RPMI8226 (cell line): ENCODE measurements at regions not wholly inside any gene's neighbourhood (a gene's known extent, or its start where the extent isn't known, plus 50 kb on each side); places are given as distances from the start of the nearest gene placed in this dataset.

Experiments
- DNase-seq: peaks from one replicate; pipeline ENCODE4 v3.0.0-alpha.2; 2015

- peak; percentile 41 for DNase-seq
Observed at GRCh38 chr7:110090110-110090820, 1000.7 kb upstream of the LRRN3 start.

- DNase-seq: no peak
Observed at GRCh38 chr7:110095372-110096052, 995.4 kb upstream of the LRRN3 start.

DNA sequence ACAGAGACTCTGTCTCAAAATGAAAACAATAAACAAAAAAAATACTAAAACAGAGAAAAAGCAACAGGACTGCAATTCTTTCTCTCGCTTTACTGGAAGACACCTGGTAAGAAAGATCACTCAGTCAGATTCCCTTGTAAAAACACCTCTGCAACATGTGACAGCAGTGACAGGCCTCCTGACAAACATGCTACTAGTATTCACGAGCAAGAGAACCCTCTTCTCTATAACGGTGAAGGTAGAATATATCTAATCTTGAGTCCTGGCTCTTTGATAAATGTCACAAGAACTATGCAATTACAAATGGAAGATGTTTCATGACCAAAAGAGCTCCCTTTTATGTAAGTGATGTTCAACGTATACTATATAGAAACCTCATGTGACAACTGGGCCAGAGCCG lies 986.7 kb upstream of the LRRN3 start:
- no peak for DNase-seq

DNA sequence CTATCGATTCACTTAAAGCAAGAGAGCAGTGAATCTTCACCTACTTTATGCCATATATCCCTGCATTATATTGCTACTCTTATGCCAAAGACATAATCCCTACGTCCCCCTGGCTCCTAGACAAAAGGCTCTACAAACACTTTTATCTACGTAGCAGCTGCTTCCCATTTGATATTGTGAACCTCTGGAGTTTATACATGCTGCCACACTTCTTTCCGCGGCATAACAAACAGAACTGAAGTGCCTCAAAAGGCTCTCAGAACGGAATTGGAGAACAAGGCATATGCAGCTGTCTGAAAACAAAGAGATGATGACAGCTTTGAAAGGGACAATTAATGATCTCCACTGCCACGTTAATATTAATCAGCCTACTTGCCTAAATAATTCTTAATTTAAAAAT lies 985.6 kb upstream of the LRRN3 start:
- DNase-seq: no peak

DNA sequence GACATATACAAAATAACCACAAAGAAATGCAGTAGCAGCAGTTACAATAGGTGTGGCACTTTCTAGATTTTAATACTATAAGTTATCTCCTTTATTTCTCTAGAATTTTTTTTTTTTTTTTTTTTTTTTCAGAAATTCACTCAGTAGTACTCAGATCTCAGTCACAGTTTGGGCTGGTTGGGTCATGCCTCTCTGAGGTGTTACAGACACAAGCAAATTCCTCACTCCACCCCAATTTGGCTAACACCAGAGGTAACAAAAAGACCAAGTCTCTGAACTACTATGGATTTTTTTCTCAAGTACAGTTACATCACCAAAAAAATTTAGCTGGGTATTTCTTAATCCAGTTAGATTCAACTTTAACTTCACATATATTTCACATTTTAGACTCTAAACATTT lies 985.1 kb upstream of the LRRN3 start:
- DNase-seq: no peak

GRCh38 chr7:110119883-110120581 lies 970.9 kb upstream of the LRRN3 start:
- no peak for DNase-seq

DNA sequence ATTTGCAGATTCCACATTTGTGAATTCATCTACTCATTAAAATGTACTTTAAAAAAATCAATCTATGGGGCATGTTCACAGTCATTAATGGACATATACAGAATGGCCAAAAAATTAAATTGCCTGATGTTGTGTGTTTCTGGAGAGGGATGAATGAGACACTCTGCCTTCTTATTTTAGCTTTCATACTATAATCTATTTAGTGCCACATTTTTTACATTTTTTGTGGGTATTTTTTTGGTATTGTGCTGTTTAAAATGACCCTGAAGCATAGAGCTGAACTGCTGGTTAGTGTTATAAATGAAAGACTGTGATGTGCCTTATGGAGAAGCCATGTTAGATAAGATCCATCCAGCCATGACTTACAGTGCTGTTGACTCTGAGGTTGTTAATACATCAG lies 961.8 kb upstream of the LRRN3 start:
- no peak for DNase-seq

DNA sequence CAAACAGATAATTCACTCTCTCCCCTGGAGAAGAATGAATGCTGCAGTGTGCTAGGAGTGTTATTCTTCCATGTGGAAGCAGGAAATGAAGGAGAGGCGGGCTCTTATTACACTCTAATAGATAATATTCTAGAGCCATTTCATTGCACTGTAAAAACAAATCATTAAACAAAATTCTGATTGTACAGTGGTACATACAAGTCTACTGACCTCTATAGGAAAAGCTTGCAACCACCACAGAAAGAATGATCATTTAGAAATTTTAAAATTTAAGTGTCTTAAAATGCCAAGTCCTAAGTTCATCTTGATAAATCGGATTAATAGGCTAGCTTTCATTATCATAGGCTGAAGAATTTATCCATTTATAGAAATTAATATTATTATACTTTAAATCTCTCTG lies 960.3 kb upstream of the LRRN3 start:
- DNase-seq: no peak

- DNase-seq: no peak
Observed at GRCh38 chr7:110131344-110131743, 959.6 kb upstream of the LRRN3 start.

GRCh38 chr7:110139056-110139455 lies 951.9 kb upstream of the LRRN3 start:
- no peak for DNase-seq

DNA sequence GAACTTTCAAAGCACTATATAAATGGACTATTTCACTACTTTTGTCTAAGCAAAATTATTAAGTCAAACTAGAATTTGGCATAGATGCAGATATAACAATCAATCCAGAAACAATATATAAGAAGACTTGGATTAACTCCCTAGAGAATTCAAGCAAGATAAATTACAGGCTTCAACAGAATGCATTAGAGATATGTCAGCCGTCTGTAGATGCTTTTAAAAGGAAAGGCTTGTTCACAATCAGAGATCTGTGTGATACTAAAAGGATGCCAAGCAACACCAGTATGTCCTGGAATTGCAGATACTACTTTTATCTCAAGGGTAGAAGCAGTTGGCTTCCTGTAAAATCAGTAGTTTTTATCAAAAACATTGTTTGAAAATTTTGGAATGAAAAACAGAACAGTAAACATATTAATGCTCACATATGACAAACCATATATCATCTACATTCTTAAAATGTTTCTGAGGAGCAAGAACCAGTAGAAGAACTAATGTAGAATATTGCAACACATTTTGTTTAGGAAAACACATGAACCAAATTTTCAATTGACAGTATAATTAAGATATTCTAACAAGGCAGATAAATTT lies 947.9 kb upstream of the LRRN3 start:
- no peak for DNase-seq

GRCh38 chr7:110144599-110144998 lies 946.3 kb upstream of the LRRN3 start:
- DNase-seq: no peak

GRCh38 chr7:110148054-110148453 lies 942.9 kb upstream of the LRRN3 start:
- DNase-seq: no peak

- DNase-seq: no peak
Observed at GRCh38 chr7:110153222-110153621, 937.7 kb upstream of the LRRN3 start.

GRCh38 chr7:110156511-110156910 lies 934.4 kb upstream of the LRRN3 start:
- no peak for DNase-seq

GRCh38 chr7:110157631-110158362 lies 933.1 kb upstream of the LRRN3 start:
- no peak for DNase-seq

DNA sequence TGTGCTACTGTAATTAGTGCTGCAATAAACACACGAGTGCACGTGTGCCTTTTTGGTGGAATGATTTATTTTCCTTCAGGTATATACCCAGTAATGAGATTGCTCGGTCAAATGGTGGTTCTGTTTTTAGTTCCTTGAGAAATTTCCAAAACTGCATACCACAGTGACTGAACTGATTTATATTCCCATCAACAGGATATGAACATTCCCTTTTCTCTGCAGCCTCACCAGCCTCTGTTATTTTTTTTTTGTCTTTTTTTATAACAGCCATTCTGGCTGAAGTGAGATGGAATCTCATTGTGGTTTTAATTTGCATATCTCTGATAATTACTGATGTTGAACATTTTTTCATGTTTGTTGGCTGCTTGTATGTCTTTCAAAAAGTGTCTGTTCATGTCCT lies 922.9 kb upstream of the LRRN3 start:
- no peak for DNase-seq

- no peak for DNase-seq
Observed at GRCh38 chr7:110170841-110171240, 920.1 kb upstream of the LRRN3 start.

DNA sequence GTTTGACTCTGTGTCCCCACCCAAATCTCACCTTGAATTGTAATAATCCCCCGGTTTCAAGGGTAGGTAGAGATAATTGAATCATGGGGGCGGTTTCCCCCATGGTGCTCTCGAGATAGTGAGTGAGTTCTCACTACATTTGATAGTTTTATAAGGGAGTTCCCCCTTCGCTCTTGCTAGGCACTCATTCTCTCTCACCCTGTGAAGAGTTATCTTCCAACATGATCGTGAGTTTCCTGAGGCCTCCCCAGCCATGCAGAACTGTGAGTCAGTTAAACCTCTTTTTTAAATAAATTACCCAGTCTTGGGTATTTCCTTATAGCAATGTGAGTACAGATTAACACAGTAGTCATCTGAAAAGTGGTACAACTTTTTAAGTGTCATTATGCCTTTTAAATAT lies 913.5 kb upstream of the LRRN3 start:
- DNase-seq: no peak

DNA sequence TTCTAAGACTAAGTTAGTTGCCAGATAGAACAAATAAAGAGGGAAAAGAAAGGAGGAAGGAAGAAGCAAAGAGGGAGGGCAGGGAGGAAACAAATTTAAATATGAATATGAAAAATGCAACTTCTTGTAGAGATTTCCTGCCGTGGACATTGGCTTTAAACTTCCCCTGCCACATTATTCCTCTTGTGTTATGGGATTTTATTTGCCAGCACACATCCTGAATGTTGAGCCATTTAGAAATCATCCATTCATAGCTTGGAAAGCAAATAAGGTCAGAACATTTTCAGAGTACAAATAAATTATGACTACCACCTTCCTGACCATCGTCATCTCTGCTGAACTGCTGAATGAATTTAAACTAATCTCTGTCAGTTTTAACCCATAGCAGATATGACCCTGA lies 911.9 kb upstream of the LRRN3 start:
- DNase-seq: no peak

DNA sequence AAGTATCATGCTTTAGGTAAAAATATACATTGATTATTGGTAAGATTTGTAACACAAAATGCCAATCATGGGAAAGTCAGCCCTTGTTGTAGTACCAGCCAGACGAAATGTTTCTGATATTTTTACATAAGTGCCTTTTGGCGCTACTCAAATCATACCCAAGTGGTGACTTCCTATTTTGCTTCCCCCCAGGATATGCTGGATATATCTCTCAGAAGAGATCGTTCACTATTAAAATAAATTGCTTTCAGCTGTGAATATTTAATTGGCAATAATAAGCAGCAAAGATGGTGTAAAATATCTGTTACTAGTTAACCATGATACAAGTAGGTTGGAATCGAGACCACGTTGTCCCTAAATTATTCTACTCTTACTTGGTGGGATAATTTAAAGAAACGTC lies 909.2 kb upstream of the LRRN3 start:
- DNase-seq: no peak

GRCh38 chr7:110186334-110186733 lies 904.6 kb upstream of the LRRN3 start:
- no peak for DNase-seq

DNA sequence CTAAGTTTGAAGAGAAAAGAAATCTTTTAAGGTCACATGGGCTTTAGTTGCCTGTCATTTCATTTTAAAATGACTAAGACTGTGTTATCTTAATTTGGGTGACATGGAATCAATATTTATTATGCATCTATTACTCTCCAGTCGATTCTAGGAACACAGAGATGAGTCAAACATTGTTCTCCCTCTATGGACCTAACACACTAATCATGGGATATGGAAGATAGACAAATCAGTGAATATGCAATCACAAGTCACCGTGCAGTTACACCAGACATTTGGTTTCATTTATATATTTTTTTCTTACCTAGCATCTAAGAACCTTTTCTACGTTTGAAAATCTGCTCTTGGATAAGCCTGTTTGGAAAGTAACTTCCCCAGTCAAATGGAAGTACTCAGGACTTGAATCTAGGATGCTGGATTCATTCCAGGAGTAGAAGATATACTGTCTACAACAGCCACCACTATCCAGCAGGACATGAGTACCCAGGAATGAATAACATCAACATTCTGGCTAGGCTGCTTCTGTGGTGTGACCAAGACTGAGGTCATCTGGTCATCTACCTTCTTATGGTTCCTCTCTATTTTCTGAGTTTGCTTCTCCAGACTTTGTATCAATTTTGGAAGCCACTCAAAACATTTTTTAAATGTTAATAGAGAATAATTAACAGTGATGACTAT lies 902.9 kb upstream of the LRRN3 start:
- no peak for DNase-seq
